Activated CD8-positive, alpha-beta T cell treated with anti-CD3 and anti-CD28 coated beads for 36 hours (primary cell): ENCODE measurements at regions not wholly inside any gene's neighbourhood (a gene's known extent, or its start where the extent isn't known, plus 50 kb on each side); places are given as distances from the start of the nearest gene placed in this dataset.

Source experiments
- ATAC-seq: fragments of 200-7000 bp; cut with Tn5 transposase; one replicate; pipeline ENCODE4 v1.10.0; 2021; ENCODE audit warnings: mild to moderate bottlenecking, moderate library complexity
- CTCF ChIA-PET: fragments of 350-600 bp; sonication (Branson Sonifier 250); formaldehyde crosslinking; loops from one replicate; lab custom pipeline; 2021; ENCODE audit warnings: antibody characterized with exemption; lab: Charles Lee
- POLR2A ChIA-PET: fragments of 350-600 bp; sonication (Branson Sonifier 250); formaldehyde crosslinking; loops from one replicate; lab custom pipeline; 2021; ENCODE audit warnings: antibody characterized with exemption; lab: Charles Lee
- DNase-seq: peaks from one replicate; pipeline ENCODE4 v3.0.0-alpha.2; 2020
- H3K27ac Mint-ChIP-seq: one replicate; pipeline ENCODE4 v1.8.0; 2021; ENCODE audit warnings: mild to moderate bottlenecking, mixed read lengths
- H3K27me3 Mint-ChIP-seq: one replicate; pipeline ENCODE4 v1.8.0; 2021; ENCODE audit warnings: mixed read lengths
- H3K36me3 Mint-ChIP-seq: one replicate; pipeline ENCODE4 v1.8.0; 2021; ENCODE audit warnings: low read depth, mixed read lengths
- H3K4me1 Mint-ChIP-seq: one replicate; pipeline ENCODE4 v1.8.0; 2021; ENCODE audit warnings: low read depth, mixed read lengths
- H3K4me3 Mint-ChIP-seq: one replicate; pipeline ENCODE4 v1.8.0; 2021; ENCODE audit warnings: mild to moderate bottlenecking, moderate library complexity, mixed read lengths
- H3K9me3 Mint-ChIP-seq: one replicate; pipeline ENCODE4 v1.8.0; 2021; ENCODE audit warnings: mixed read lengths
- CTCF ChIP-seq: fragments of 200-600 bp; IDR thresholded peaks from one replicate; pipeline ENCODE4 v1.8.0; 2022; ENCODE audit warnings: antibody characterized with exemption, mild to moderate bottlenecking
- intact Hi-C: fragments of 100-400 bp; cut with micrococcal nuclease; formaldehyde crosslinking; loops from one replicate; pipeline ENCODE4 v1.10.0; 2022

GRCh38 chr1:83016354-83016849, 982.5 kb downstream of the TTLL7 start:
- peaks cover 5% of the 10 kb centered on the region for H3K9me3 Mint-ChIP-seq
- no peak for ATAC-seq

GRCh38 chr1:83015163-83015562, 983.8 kb downstream of the TTLL7 start:
- ChIA-PET CTCF (no interaction called here), POLR2A (no interaction called here)
- no peaks in the 10 kb centered on the region for H3K4me1 Mint-ChIP-seq
- no peaks in the 10 kb centered on the region for H3K36me3 Mint-ChIP-seq
- H3K4me3 Mint-ChIP-seq, result no peak overlapping the region
- peaks cover 3% of the 10 kb centered on the region for H3K9me3 Mint-ChIP-seq
- no peak overlapping the region for H3K27ac Mint-ChIP-seq
- no peaks in the 10 kb centered on the region for H3K27me3 Mint-ChIP-seq
- intact Hi-C loops, result no loop called here
- no peak for DNase-seq
- no peak for ATAC-seq
- no peak for TF ChIP-seq CTCF

More at GRCh38 chr1:83016354-83016849, 982.5 kb downstream of the TTLL7 start:
- TF ChIP-seq CTCF, result no peak
- Mint-ChIP-seq H3K4me1 (no peaks in the 10 kb centered on the region), H3K27ac (no peak overlapping the region), H3K27me3 (no peaks in the 10 kb centered on the region), H3K36me3 (no peaks in the 10 kb centered on the region), H3K4me3 (no peak overlapping the region)
- no peak for DNase-seq
- ChIA-PET CTCF (no interaction called here), POLR2A (no interaction called here)
- intact Hi-C loops, result no loop called here

GRCh38 chr1:83012950-83013349, 986.0 kb downstream of the TTLL7 start:
- no peaks in the 10 kb centered on the region for H3K27me3 Mint-ChIP-seq
- intact Hi-C loops, result no loop called here
- H3K27ac Mint-ChIP-seq, result no peak overlapping the region

GRCh38 chr1:83011265-83011664, 987.7 kb downstream of the TTLL7 start:
- H3K4me1 Mint-ChIP-seq, result no peaks in the 10 kb centered on the region
- CTCF ChIA-PET, result no interaction called here
- no peak overlapping the region for H3K27ac Mint-ChIP-seq
- H3K36me3 Mint-ChIP-seq, result no peaks in the 10 kb centered on the region
- no peak for TF ChIP-seq CTCF
- H3K4me3 Mint-ChIP-seq, result no peak overlapping the region
- intact Hi-C loops, result no loop called here
- DNase-seq (no peak), ATAC-seq (no peak)
- H3K27me3 Mint-ChIP-seq, result no peaks in the 10 kb centered on the region
- POLR2A ChIA-PET, result no interaction called here
- peaks cover 2% of the 10 kb centered on the region for H3K9me3 Mint-ChIP-seq

More at GRCh38 chr1:83012950-83013349, 986.0 kb downstream of the TTLL7 start:
- H3K9me3 Mint-ChIP-seq, result peaks cover 2% of the 10 kb centered on the region
- no peaks in the 10 kb centered on the region for H3K36me3 Mint-ChIP-seq
- POLR2A ChIA-PET, result no interaction called here
- TF ChIP-seq CTCF, result no peak
- ATAC-seq, result no peak
- CTCF ChIA-PET, result no interaction called here
- no peaks in the 10 kb centered on the region for H3K4me1 Mint-ChIP-seq
- H3K4me3 Mint-ChIP-seq, result no peak overlapping the region
- no peak for DNase-seq

GRCh38 chr1:83006271-83006670, 992.7 kb downstream of the TTLL7 start:
- no peaks in the 10 kb centered on the region for H3K36me3 Mint-ChIP-seq
- peaks cover 2% of the 10 kb centered on the region for H3K9me3 Mint-ChIP-seq
- ATAC-seq (no peak), DNase-seq (no peak)
- H3K4me3 Mint-ChIP-seq, result no peak overlapping the region
- intact Hi-C loops, result no loop called here
- no peak overlapping the region for H3K27ac Mint-ChIP-seq
- no peaks in the 10 kb centered on the region for H3K4me1 Mint-ChIP-seq
- ChIA-PET POLR2A (no interaction called here), CTCF (no interaction called here)
- H3K27me3 Mint-ChIP-seq, result no peaks in the 10 kb centered on the region
- TF ChIP-seq CTCF, result no peak
